KOPT-K1 (cell line): ENCODE measurements at regions not wholly inside any gene's neighbourhood (a gene's known extent, or its start where the extent isn't known, plus 50 kb on each side); places are given as distances from the start of the nearest gene placed in this dataset.

Source experiments
- H3K27ac ChIP-seq: fragments of 200-600 bp; sonication (generic); 2 replicates; pipeline ENCODE4 v1.5.1; 2016; ENCODE audit warnings: antibody characterized with exemption, mild to moderate bottlenecking, low read depth, low read length; ENCODE audit not compliant: poor library complexity, severe bottlenecking
- H3K36me3 ChIP-seq: fragments of 200-600 bp; sonication (generic); 2 replicates; pipeline ENCODE4 v1.5.1; 2017; ENCODE audit warnings: antibody characterized with exemption, mild to moderate bottlenecking, low read length, moderate library complexity; ENCODE audit not compliant: insufficient read depth
- H3K9me3 ChIP-seq: fragments of 200-600 bp; sonication (generic); 2 replicates; pipeline ENCODE4 v1.5.1; 2017; ENCODE audit warnings: antibody characterized with exemption, low read length, mild to moderate bottlenecking; ENCODE audit not compliant: insufficient read depth, poor library complexity, severe bottlenecking

DNA sequence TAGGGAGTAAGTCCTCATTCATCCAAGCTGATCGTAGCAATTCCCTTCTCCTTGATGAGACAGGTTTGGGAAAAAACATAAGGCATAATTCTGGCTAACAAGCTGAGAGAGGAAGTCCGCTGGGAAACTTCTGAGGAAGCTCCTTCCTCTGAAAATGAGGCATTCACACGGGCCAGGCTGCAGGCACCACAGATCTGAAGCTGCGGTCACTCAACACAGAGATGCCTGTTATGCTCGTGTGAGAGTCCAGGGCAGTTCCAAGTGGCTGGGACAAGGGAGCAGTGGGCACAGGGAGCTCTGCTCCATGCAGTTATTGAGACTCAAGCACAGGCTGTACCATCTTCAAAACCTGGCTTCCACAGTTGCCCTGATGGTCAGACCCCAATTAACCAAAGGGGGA is 200.9 kb upstream of the ID2 start:
- Histone ChIP-seq H3K27ac (no peak overlapping the region), H3K9me3 (no peaks in the 10 kb centered on the region), H3K36me3 (no peaks in the 10 kb centered on the region)

- Histone ChIP-seq H3K36me3 (no peaks in the 10 kb centered on the region), H3K9me3 (no peaks in the 10 kb centered on the region), H3K27ac (no peak overlapping the region)
Measured at GRCh38 chr2:8481463-8482009, 200.3 kb upstream of the ID2 start.

- no peaks in the 10 kb centered on the region for H3K9me3 ChIP-seq
- no peaks in the 10 kb centered on the region for H3K36me3 ChIP-seq
- no peak overlapping the region for H3K27ac ChIP-seq
Measured at GRCh38 chr2:8482432-8482831, 199.4 kb upstream of the ID2 start.

DNA sequence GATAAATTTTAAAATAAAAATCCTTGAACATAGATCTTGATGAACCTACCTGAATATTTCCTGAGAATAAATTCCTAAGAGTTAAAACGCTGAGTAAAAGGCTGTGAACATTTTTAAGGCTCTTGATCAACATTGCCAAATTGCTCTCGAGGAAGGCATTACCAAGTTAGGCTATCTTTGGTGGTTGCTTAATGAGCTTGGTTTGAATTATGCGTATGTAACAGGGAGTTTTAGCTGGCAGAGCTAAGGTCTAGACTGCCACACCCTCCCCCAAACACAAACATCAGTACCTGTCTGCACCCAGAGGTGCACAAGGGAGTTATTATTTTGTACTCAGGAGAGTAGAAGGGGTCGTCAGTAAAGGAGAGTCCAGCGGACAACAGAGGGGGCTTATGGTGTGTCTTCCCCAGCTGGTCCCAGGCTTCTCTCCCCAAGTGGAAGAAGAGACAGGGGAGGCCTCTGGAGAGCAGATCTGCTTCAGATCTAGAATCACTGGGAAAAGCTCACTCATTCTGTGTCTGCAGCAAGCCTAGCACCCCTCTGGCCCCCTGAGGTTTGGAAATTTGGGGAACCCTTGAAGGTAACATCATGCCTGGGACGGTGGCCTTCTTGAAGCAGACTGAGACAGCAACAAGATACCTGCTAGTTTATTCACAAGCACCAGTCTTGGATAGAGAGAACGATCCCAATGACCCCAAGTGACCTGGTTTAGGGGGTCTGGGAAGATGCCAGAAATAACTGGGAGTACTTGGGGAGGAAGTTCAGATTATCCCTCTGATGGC is 197.2 kb upstream of the ID2 start:
- H3K27ac ChIP-seq: no peak overlapping the region
- no peaks in the 10 kb centered on the region for H3K36me3 ChIP-seq
- no peaks in the 10 kb centered on the region for H3K9me3 ChIP-seq

- Histone ChIP-seq H3K36me3 (no peaks in the 10 kb centered on the region), H3K27ac (no peak overlapping the region), H3K9me3 (no peaks in the 10 kb centered on the region)
Measured at GRCh38 chr2:8485736-8486135, 196.1 kb upstream of the ID2 start.

DNA sequence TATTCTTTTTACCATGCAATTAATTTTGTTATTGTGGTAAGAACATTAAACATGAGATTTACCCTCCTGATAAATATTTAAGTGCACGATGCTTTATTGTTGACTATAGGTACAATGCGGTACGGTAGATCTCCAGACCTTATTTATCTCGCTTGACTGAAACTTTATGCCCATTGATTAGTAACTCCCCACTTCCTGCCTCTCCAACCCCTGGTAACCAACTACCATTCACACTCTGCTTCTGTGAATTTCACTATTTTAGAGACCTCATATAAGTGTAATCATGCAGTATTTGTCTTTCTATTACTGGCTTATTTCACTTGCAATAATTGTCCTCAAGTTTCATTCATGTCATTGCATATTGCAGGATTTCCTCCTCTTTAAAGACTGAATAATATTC is 195.7 kb upstream of the ID2 start:
- H3K27ac ChIP-seq: no peak overlapping the region
- H3K9me3 ChIP-seq: no peaks in the 10 kb centered on the region

GRCh38 chr2:8487461-8487932 is 194.4 kb upstream of the ID2 start:
- no peaks in the 10 kb centered on the region for H3K36me3 ChIP-seq
- H3K9me3 ChIP-seq: no peaks in the 10 kb centered on the region
- H3K27ac ChIP-seq: no peak overlapping the region

More for the DNA sequence above, 195.7 kb upstream of the ID2 start:
- no peaks in the 10 kb centered on the region for H3K36me3 ChIP-seq

DNA sequence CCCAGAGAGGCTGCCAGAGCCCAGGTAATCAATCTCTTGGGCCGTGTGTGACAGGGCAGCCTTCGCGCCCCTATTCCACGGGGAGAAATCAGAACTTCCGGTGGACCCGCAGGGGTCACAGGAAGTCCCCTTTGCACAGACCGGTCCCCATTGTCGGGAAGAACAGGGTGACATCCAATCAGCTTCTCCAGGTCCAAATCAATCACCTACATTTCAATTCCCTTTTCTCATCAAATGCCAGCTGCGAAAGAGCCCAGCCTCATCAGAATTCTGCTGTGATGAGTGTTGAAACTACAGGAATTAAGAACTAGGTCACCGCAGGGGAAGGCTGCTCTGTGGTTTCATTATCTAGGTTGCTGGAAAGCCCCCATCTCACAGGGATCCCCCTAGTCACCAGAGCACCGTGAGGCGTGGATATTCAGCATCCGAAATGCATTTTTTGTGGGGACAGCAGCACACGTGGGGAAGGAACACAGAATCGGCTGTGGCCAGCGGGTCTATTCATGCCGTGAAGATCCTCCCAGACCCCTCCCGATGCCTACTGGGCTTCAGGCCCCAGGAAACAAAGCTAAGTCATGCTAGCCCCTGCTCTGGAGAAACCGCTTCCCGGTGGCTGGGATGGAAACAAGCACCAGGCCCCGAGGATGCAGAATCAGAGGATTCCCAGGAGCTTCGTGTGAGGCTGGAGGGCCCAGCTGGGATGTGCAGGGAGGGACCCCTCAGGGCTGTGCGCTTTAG is 193.7 kb upstream of the ID2 start:
- Histone ChIP-seq H3K36me3 (no peaks in the 10 kb centered on the region), H3K27ac (no peak overlapping the region), H3K9me3 (no peaks in the 10 kb centered on the region)

- Histone ChIP-seq H3K27ac (no peak overlapping the region), H3K9me3 (no peaks in the 10 kb centered on the region), H3K36me3 (no peaks in the 10 kb centered on the region)
Measured at GRCh38 chr2:8489221-8489620, 192.6 kb upstream of the ID2 start.

DNA sequence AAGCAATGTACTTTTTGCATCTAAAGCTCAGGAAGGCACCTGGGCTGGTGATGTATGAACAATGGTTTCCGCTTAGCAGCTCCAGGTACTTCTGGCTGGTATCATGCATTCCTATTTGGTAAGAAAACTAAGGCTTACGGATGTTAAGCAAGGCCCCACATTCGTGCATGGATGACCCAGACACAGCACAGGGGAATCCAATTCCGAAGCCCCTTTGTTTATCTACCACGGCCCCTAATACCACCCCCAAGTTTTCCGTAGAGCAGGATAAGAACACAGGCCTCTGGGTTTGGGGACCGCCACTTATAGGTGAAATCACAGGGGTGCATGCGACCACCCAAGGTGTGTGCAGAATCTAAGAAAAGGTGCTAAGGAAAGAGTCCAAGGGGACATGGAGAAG is 192.1 kb upstream of the ID2 start:
- no peaks in the 10 kb centered on the region for H3K9me3 ChIP-seq
- no peaks in the 10 kb centered on the region for H3K36me3 ChIP-seq
- H3K27ac ChIP-seq: no peak overlapping the region

GRCh38 chr2:8490166-8490721 is 191.6 kb upstream of the ID2 start:
- Histone ChIP-seq H3K27ac (no peak overlapping the region), H3K36me3 (no peaks in the 10 kb centered on the region), H3K9me3 (no peaks in the 10 kb centered on the region)

GRCh38 chr2:8491296-8492027 is 190.4 kb upstream of the ID2 start:
- H3K27ac ChIP-seq: no peak overlapping the region
- no peaks in the 10 kb centered on the region for H3K9me3 ChIP-seq
- no peaks in the 10 kb centered on the region for H3K36me3 ChIP-seq

GRCh38 chr2:8494151-8494550 is 187.7 kb upstream of the ID2 start:
- H3K36me3 ChIP-seq: no peaks in the 10 kb centered on the region
- no peak overlapping the region for H3K27ac ChIP-seq
- no peaks in the 10 kb centered on the region for H3K9me3 ChIP-seq

GRCh38 chr2:8494589-8494988 is 187.3 kb upstream of the ID2 start:
- H3K27ac ChIP-seq: no peak overlapping the region
- no peaks in the 10 kb centered on the region for H3K9me3 ChIP-seq
- H3K36me3 ChIP-seq: no peaks in the 10 kb centered on the region
